Stomach (tissue), 4 donors: ENCODE measurements at regions not wholly inside any gene's neighbourhood (a gene's known extent, or its start where the extent isn't known, plus 50 kb on each side); places are given as distances from the start of the nearest gene placed in this dataset.

Experiments
- EP300 ChIP-seq: sonication (generic); formaldehyde crosslinking; IDR thresholded peaks from one replicate; pipeline ENCODE4 v1.6.1; 2017; ENCODE audit warnings: antibody characterized with exemption
- POLR2A ChIP-seq, 4 donors: fragments of 450-650 bp; IDR thresholded peaks; one replicate each; pipeline ENCODE4 v1.6.1; 2016; ENCODE audit warnings: antibody characterized with exemption in 4 of 4, control low read depth in 2 of 4, mild to moderate bottlenecking in 1 of 4, moderate library complexity in 1 of 4
- POLR2AphosphoS5 ChIP-seq, 3 donors: sonication (generic); formaldehyde crosslinking; IDR thresholded peaks; one replicate each; pipeline ENCODE4 v1.6.1; 2016; ENCODE audit warnings: antibody characterized with exemption in 3 of 3
- TF ChIP-seq, protein P1 (sequence below), 7 experiments: fragments of 450-650 bp in 4 of 7; fragments of 200-600 bp in 3 of 7; sonication (generic) in 3 of 7; IDR thresholded peaks; one replicate each; pipeline ENCODE4 v1.5.1; 2016 to 2019; ENCODE audit warnings: antibody characterized with exemption in 7 of 7, control low read depth in 2 of 7, mild to moderate bottlenecking in 1 of 7

DNA sequence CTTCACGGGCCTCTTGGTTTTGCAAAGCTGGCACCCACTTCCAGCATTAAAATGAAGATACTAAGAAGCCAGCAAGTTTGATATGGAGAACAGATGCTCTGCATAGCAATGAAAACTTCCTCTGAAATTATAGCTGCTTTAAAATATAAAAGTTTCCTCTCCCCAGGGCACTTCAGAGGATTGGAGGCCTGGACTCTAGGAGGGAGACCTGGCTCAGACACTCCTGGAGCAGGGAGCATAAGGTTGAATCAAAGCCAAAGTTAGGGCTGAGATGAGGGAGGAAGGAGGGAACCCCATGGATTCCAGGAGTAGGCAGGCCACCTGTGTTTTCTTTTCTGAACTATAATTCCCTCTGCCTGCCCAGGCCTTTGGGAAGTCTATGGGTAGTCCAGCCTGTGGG, 176.0 kb upstream of the RPL38 start:
- TF ChIP-seq POLR2A (IDR thresholded peaks at IDR 0.05), result no peak
- TF ChIP-seq EP300, result no peak
- TF ChIP-seq, protein P1, sequence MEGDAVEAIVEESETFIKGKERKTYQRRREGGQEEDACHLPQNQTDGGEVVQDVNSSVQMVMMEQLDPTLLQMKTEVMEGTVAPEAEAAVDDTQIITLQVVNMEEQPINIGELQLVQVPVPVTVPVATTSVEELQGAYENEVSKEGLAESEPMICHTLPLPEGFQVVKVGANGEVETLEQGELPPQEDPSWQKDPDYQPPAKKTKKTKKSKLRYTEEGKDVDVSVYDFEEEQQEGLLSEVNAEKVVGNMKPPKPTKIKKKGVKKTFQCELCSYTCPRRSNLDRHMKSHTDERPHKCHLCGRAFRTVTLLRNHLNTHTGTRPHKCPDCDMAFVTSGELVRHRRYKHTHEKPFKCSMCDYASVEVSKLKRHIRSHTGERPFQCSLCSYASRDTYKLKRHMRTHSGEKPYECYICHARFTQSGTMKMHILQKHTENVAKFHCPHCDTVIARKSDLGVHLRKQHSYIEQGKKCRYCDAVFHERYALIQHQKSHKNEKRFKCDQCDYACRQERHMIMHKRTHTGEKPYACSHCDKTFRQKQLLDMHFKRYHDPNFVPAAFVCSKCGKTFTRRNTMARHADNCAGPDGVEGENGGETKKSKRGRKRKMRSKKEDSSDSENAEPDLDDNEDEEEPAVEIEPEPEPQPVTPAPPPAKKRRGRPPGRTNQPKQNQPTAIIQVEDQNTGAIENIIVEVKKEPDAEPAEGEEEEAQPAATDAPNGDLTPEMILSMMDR (IDR thresholded peaks at IDR 0.05), result no peak
- no peak for TF ChIP-seq POLR2AphosphoS5 (IDR thresholded peaks at IDR 0.05)
